ENCODE measurements at regions not wholly inside any gene's neighbourhood (a gene's known extent, or its start where the extent isn't known, plus 50 kb on each side); places are given as distances from the start of the nearest gene placed in this dataset.

DNA sequence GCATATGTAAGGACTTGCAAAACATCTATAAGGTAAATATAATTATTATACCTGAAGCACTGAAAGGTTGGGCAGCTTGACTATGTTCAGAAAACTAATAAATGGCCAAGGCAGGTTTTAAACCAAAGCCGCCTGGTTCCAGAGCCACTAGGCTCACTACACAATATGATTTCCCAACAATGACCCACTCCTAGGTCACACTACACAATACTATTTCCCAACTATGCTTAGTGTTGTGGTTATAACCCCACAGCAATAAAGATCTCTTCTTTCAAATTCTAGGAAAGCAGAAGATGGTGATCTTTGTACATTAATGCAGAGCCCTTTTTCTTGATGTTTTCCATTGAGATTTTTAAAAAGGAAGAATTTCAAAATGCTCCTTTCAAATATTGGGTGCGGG lies 180.4 kb downstream of the CYRIA start:
- H3K27ac ChIP-seq (ENCODE audit: insufficient read length, low read depth, low read length), result no peak overlapping the region
- no peak overlapping the region for H2AFZ ChIP-seq (ENCODE audit: low read length)
- no peaks in the 10 kb centered on the region for H4K20me1 ChIP-seq (ENCODE audit: control insufficient read depth, insufficient read depth, insufficient read length)
- H3K23ac ChIP-seq (ENCODE audit: insufficient read length, low read depth, low read length), result no peak overlapping the region
- H2BK12ac ChIP-seq (ENCODE audit: insufficient read length, low read depth, low read length), result no peak overlapping the region
- H3K4me1 ChIP-seq (ENCODE audit: insufficient read depth, low read length), result no peaks in the 10 kb centered on the region
- no peaks in the 10 kb centered on the region for H3K79me2 ChIP-seq (ENCODE audit: insufficient read depth, low read length)
- no peak overlapping the region for H4K5ac ChIP-seq (ENCODE audit: insufficient read length, low read depth, low read length)
- H2BK5ac ChIP-seq (ENCODE audit: insufficient read length, low read length), result no peak overlapping the region
- no peak overlapping the region for H2BK120ac ChIP-seq (ENCODE audit: low read depth, low read length, poor library complexity, severe bottlenecking)
- H4K8ac ChIP-seq (replicated peaks; ENCODE audit: insufficient read length, low read depth, low read length), result no peak overlapping the region
- no peak overlapping the region for H3K4ac ChIP-seq (ENCODE audit: low read depth, low read length)
- no peak overlapping the region for H3T11ph ChIP-seq (ENCODE audit: low read length)
- no peak overlapping the region for H4K91ac ChIP-seq (ENCODE audit: insufficient read length, low read depth, low read length)
- no peak overlapping the region for H3K56ac ChIP-seq (ENCODE audit: insufficient read length, low read depth, low read length)
- H3K4me2 ChIP-seq (ENCODE audit: insufficient read depth, insufficient read length, low read length), result no peak overlapping the region
- Mint-ChIP-seq H3K9me3 (0 out of 5 replicates have a peak, but pooled peaks cover 0 to 3% of the 10 kb centered on the region in 2 experiments), H3K4me1 (no peaks in the 10 kb centered on the region), H3K36me3 (ENCODE audit: insufficient read depth in 1 of 3, low read depth in 3 of 3) (peaks cover 0 to 3% (median 0%) of the 10 kb centered on the region in 3 experiments; a peak in 1 of 7 replicates), H3K27ac (no peak overlapping the region), H3K27me3 (ENCODE audit: low read depth) (peaks cover 4% of the 10 kb centered on the region), H3K4me3 (no peak overlapping the region)
- H3K27me3 ChIP-seq (ENCODE audit: insufficient read depth, low read length), result no peaks in the 10 kb centered on the region
- H3K14ac ChIP-seq (ENCODE audit: insufficient read depth, low read length), result no peak overlapping the region
- WGBS (ENCODE audit: extremely low coverage, insufficient read length, low lambda C conversion rate), result no CpG with 5 or more reads among the region's 2 CpGs
- H3K23me2 ChIP-seq (ENCODE audit: insufficient read length, low read depth, low read length, poor library complexity, severe bottlenecking), result no peaks in the 10 kb centered on the region
- DNase-seq, result no peak
- no peaks in the 10 kb centered on the region for H3K9me3 ChIP-seq (ENCODE audit: control insufficient read depth, low read depth, low read length)
- H2BK15ac ChIP-seq (ENCODE audit: low read depth, low read length), result no peak overlapping the region
- no peak overlapping the region for H2AK5ac ChIP-seq (ENCODE audit: insufficient read length, low read length)
- no peak overlapping the region for H2BK20ac ChIP-seq (ENCODE audit: low read depth, low read length, poor library complexity, severe bottlenecking)
- no peaks in the 10 kb centered on the region for H3K79me1 ChIP-seq (ENCODE audit: insufficient read depth, low read depth, low read length, poor library complexity, severe bottlenecking)
- H3K18ac ChIP-seq (ENCODE audit: insufficient read length, low read depth, low read length), result no peak overlapping the region
- no peak overlapping the region for H3K9ac ChIP-seq (ENCODE audit: extremely low read depth, insufficient read length, low read length)
- TF ChIP-seq, protein P1, sequence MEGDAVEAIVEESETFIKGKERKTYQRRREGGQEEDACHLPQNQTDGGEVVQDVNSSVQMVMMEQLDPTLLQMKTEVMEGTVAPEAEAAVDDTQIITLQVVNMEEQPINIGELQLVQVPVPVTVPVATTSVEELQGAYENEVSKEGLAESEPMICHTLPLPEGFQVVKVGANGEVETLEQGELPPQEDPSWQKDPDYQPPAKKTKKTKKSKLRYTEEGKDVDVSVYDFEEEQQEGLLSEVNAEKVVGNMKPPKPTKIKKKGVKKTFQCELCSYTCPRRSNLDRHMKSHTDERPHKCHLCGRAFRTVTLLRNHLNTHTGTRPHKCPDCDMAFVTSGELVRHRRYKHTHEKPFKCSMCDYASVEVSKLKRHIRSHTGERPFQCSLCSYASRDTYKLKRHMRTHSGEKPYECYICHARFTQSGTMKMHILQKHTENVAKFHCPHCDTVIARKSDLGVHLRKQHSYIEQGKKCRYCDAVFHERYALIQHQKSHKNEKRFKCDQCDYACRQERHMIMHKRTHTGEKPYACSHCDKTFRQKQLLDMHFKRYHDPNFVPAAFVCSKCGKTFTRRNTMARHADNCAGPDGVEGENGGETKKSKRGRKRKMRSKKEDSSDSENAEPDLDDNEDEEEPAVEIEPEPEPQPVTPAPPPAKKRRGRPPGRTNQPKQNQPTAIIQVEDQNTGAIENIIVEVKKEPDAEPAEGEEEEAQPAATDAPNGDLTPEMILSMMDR (conservative IDR thresholded peaks at IDR 0.05), result no peak

Measured in H9 (cell line).